SIG-M5 treated with dmso at 0.1 percent for 504 hours (cell line): ENCODE measurements at regions not wholly inside any gene's neighbourhood (a gene's known extent, or its start where the extent isn't known, plus 50 kb on each side); places are given as distances from the start of the nearest gene placed in this dataset.
"Not testable (repeated sequence)": the region's sequence is repeated elsewhere in the genome, so short reads cannot be mapped to it uniquely, and the experiment has no call there.

Source experiments
- DNase-seq: peaks from one replicate; lab custom pipeline; 2025; ENCODE audit not compliant: unreplicated experiment; lab: John Stamatoyannopoulos, UW

DNA sequence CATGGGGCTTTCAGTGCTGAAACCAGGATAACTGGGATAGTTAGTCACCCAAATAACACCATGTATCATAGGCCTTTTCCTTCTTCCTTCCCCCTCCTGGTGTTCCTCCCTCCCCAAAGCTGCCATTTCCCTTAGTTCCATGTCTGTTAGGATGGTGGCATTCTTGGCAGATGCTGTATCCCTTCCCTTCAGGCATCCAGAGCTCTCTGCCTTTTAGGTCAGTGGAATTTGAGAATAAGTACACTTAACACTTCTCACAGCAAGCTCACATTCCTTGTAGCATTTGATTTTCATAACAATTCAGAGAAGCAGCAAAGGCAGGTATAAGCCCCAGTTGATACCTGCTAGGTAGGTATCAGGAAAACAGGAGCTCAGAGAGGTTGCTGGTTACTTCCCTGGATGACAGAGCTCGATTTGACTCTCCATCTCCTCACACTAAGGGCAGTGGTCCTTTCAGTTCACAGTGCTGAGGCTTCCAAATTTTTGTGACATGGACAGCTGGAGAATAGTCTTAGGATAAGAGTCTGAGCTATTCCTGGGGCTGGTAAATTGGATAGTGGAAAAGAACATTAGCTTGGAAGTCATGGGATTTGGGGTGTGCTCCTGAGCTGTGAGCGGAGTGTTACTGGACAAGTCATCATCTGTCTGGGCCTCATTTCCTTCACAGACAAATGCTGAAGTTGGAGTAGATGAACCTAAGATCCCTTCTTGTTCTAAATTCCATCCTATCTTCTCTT, 108.7 kb upstream of the RHOBTB1 start:
- no peak for DNase-seq

DNA sequence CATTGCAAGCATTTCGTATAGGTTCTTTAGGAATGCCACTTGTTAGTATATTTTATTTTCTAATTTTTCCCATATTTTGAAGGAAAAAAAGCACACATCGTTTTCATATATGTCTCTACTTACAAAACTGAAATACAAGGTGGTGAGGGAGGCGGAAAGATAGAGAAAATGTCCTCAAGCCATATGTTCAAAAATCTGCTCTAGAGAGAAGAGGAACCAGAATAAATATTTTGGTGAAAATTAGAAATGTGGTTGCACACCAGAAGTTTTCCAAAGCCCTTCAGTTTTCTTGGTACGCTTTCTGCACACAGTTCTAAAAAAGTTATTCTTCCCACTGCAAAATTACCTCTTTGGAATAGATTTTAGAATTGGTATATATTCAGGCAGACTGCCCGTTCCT, 107.4 kb upstream of the RHOBTB1 start:
- DNase-seq, result no peak

GRCh38 chr10:61050120-61050745, 106.2 kb upstream of the RHOBTB1 start:
- DNase-seq, result no peak

GRCh38 chr10:61049386-61049785, 105.4 kb upstream of the RHOBTB1 start:
- DNase-seq, result no peak

DNA sequence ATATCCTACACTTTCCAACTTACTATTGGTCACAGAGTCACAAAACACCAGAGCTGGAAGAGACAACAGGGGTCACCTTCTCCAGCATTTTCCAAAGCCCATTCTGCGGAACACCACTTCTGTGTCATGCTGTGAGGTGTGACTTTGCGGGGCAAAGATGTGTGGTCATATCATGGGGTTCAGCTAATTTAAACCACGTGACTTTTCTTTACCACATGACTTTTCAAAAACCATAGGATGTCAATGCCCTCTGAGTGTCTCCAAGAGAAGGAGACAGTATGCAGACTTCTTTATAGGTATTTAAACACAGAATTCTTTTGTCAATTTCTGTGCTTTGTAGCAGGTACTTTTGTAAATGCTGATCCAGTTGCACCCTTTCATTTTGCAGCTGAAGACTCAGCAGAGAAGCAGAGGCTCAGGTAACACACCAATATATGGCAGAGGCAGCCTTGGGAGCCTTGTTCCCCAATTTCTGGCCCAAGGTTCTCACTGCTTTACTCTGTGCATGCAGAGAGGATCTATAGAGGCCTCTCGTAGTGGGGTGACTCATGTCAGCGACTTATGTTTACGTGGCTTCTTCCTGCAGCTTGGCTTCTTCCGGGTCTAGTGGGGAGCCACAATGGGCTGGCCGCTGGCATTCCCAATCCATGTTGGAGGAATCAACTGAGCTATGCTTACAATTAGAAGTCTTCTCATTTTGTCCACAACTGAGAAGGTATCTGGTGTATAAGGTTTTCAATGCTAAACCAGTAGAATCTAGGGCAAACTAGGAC, 104.0 kb upstream of the RHOBTB1 start:
- no peak for DNase-seq

GRCh38 chr10:61047081-61047480, 103.1 kb upstream of the RHOBTB1 start:
- DNase-seq, result no peak

GRCh38 chr10:61045480-61045879, 101.5 kb upstream of the RHOBTB1 start:
- DNase-seq, result not testable (repeated sequence)

- DNase-seq, result no peak
These were observed 98.5 kb upstream of the RHOBTB1 start for GRCh38 chr10:61042533-61042932.

GRCh38 chr10:61040399-61041016, 96.5 kb upstream of the RHOBTB1 start:
- no peak for DNase-seq

DNA sequence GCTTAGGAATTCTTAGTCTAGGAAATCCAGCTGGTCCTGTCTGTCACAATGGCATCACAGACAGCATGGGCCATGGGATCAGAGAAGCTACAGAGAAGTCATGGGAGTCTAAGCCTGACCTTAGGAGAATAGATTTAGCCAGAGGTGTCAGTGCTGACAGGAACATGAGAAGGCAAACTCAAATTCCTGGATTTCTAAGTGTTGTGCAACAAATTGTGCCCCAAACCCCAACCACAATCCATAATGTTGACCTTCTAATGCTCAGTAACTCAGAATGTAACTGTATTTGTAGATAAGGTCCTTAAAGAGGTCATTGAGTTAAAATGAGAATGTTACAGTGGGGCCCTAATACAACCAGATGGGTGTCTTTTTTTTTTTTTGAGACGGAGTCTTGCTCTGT, 95.9 kb upstream of the RHOBTB1 start:
- DNase-seq, result no peak

DNA sequence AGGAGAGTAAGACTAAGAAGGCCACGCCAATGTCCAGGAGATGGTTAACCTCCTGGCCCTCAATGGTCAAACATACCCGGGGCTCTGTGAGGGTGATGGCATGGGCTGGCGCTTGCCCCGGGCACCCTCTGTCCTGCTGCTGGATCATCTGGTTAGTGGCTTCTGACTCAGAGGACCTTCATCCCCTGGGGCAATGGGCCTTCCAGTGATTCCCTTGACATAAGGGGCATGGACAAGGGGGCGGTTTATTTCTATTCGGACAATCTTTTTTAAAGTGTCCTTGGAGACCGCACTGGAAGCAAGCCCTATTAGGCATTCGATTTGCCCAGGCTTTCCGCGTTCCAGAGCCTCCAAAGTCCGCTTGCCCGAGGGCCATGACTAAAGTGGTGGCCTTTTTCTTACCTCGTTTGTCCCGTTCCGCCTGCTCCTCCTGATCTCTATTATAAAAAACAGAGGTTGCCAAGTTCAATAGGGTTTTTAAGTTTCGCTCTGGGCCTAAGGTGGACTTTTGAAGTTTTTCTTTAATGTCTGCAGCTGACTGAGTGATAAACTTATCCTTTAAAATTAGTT, 93.4 kb upstream of the RHOBTB1 start:
- not testable (repeated sequence) for DNase-seq

GRCh38 chr10:61036148-61036547, 92.2 kb upstream of the RHOBTB1 start:
- not testable (repeated sequence) for DNase-seq

DNA sequence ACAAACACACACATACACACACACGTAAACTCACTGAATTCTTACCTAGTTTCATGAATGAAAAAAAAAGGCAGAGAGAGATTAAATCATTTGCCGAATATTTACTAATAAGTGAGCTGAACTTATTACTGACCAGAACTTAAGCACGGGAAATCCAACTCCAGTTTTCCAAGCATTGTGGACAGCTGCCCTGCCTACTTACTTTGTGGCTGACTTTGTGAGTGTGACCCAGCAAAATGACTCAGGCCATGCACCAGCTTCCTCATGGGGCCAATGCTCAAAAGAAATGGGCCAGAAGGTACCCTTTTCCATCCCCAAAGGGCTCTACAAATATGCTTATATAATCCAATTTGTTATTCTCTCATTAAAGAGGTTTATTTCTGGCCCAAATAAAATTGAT, 87.4 kb upstream of the RHOBTB1 start:
- no peak for DNase-seq

- DNase-seq, result no peak
These were observed 85.4 kb upstream of the RHOBTB1 start for GRCh38 chr10:61029411-61029810.

GRCh38 chr10:61028861-61029361, 84.9 kb upstream of the RHOBTB1 start:
- DNase-seq, result no peak

DNA sequence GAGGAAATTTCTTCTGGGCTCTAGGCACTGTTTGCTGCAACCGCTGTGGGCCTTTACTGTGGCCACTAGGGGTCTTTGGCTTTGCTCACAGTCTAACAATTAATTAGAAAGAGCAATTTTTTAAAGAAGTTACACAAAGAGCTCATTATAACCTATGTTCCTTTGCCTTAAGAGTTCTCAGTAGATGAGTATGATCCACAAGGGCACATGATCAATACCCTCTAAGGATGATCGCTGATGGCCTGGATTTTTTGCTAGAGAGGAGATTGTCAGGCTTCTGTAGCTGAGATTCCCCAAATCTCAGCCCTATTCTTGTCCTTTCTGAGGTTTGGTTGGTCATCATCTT, 80.8 kb upstream of the RHOBTB1 start:
- DNase-seq, result no peak

- DNase-seq, result no peak
These were observed 80.3 kb upstream of the RHOBTB1 start for GRCh38 chr10:61024151-61024855.

DNA sequence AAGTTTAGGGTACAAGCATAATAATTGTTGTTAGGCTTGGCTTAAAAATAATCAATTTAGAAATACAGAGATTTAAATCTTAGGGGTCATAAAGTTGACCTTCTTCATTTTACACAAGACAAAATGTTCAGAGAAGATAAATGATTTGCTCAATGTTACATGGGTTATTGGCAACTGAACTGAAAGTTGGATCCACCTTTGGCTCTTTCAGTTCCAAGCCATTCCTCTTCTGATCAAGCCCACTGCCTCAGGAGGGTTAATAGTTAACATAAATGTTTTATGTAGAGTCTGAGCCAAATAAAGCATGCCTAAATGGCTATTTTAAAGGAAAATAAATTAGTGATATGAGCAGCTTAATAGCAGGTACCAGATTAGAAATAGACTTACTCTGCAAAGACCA, 79.1 kb upstream of the RHOBTB1 start:
- DNase-seq, result no peak

GRCh38 chr10:61021926-61022325, 77.9 kb upstream of the RHOBTB1 start:
- no peak for DNase-seq

- no peak for DNase-seq
These were observed 76.6 kb upstream of the RHOBTB1 start for GRCh38 chr10:61020420-61021158.
